Keratinocyte (primary cell): ENCODE measurements at regions not wholly inside any gene's neighbourhood (a gene's known extent, or its start where the extent isn't known, plus 50 kb on each side); places are given as distances from the start of the nearest gene placed in this dataset.

ENCODE experiments used
- DNase-seq: peaks from one replicate; pipeline ENCODE4 v3.0.0-alpha.2; 2011; ENCODE audit warnings: low read depth, missing footprints, low spot score
- FAIRE-seq: peaks from 2 replicates; lab custom pipeline; 2011; peaks lifted over from hg19 to GRCh38; lab: Jason Lieb, UNC
- H2AFZ ChIP-seq: 2 replicates; pipeline ENCODE4 v1.6.0; 2012; ENCODE audit warnings: low read length, control low read depth, inconsistent platforms; ENCODE audit not compliant: control insufficient read depth
- H3K27ac ChIP-seq: 2 replicates; pipeline ENCODE4 v1.5.1; 2011; ENCODE audit warnings: low read length; ENCODE audit not compliant: control insufficient read depth, insufficient read depth
- H3K27me3 ChIP-seq: 3 replicates; pipeline ENCODE4 v1.6.0; 2011; ENCODE audit warnings: low read length; ENCODE audit not compliant: control insufficient read depth, insufficient read depth; ENCODE audit errors: extremely low read depth
- H3K36me3 ChIP-seq, 2 experiments: 2 replicates in 1 of 2; 3 replicates in 1 of 2; pipeline ENCODE4 v1.5.1; 2011; ENCODE audit warnings: low read length in 2 of 2, mild to moderate bottlenecking in 1 of 2; ENCODE audit not compliant: control insufficient read depth in 2 of 2, insufficient read depth in 2 of 2; ENCODE audit errors: extremely low read depth in 1 of 2
- H3K4me1 ChIP-seq: 3 replicates; pipeline ENCODE4 v1.5.1; 2011; ENCODE audit warnings: low read length; ENCODE audit not compliant: control insufficient read depth, insufficient read depth; ENCODE audit errors: extremely low read depth
- H3K4me2 ChIP-seq: 3 replicates; pipeline ENCODE4 v1.6.0; 2011; ENCODE audit warnings: low read depth, low read length; ENCODE audit not compliant: control insufficient read depth, insufficient read depth; ENCODE audit errors: extremely low read depth
- H3K4me3 ChIP-seq, 3 experiments: fragments of 200-600 bp in 1 of 3; sonication (generic) in 1 of 3; 2 replicates in 2 of 3; 3 replicates in 1 of 3; pipeline ENCODE4 v1.5.1; 2011 to 2016; ENCODE audit warnings: low read length in 3 of 3, mild to moderate bottlenecking in 3 of 3, control low read depth in 2 of 3, inconsistent platforms in 1 of 3, low read depth in 1 of 3, mixed read lengths in 1 of 3, mixed run types in 1 of 3, moderate library complexity in 1 of 3; ENCODE audit not compliant: control insufficient read depth in 2 of 3, insufficient read depth in 2 of 3; ENCODE audit errors: extremely low read depth in 1 of 3
- H3K79me2 ChIP-seq: 2 replicates; pipeline ENCODE4 v1.6.0; 2012; ENCODE audit warnings: low read length; ENCODE audit not compliant: control insufficient read depth, insufficient read depth
- H3K9ac ChIP-seq: 3 replicates; pipeline ENCODE4 v1.6.0; 2011; ENCODE audit warnings: low read length; ENCODE audit not compliant: control insufficient read depth, insufficient read depth; ENCODE audit errors: extremely low read depth
- H3K9me1 ChIP-seq: 3 replicates; pipeline ENCODE4 v1.6.0; 2011; ENCODE audit warnings: low read length; ENCODE audit not compliant: control insufficient read depth, insufficient read depth; ENCODE audit errors: extremely low read depth
- H3K9me3 ChIP-seq: 2 replicates; pipeline ENCODE4 v1.5.1; 2012; ENCODE audit warnings: low read depth, low read length; ENCODE audit not compliant: control insufficient read depth
- H4K20me1 ChIP-seq: 3 replicates; pipeline ENCODE4 v1.6.0; 2011; ENCODE audit warnings: low read length; ENCODE audit not compliant: control insufficient read depth, insufficient read depth; ENCODE audit errors: extremely low read depth
- CTCF ChIP-seq, 3 experiments: IDR thresholded peaks in 1 of 3; conservative IDR thresholded peaks in 1 of 3; optimal IDR thresholded peaks in 1 of 3; 2 replicates in 2 of 3; 3 replicates in 1 of 3; pipeline versions ENCODE3 to v1.5.1; 2011; ENCODE audit warnings: low read length in 3 of 3, mild to moderate bottlenecking in 3 of 3, moderate library complexity in 2 of 3, control low read depth in 1 of 3, inconsistent platforms in 1 of 3; ENCODE audit not compliant: insufficient read depth in 2 of 3; ENCODE audit errors: extremely low read depth in 1 of 3
- EZH2 ChIP-seq: IDR thresholded peaks from one replicate; pipeline ENCODE4 v1.6.1; 2012; ENCODE audit warnings: inconsistent platforms, mild to moderate bottlenecking, low read length, moderate library complexity
- dilution Hi-C: fragments of 300-500 bp; cut with MboI; formaldehyde crosslinking; loops from one replicate; pipeline ENCODE4 v1.7.0; 2020; ENCODE audit warnings: low sequenced_read_pairs; ENCODE audit not compliant: extremely low pct_ligation_motif_present

GRCh38 chr1:222314839-222315238 lies 233.1 kb downstream of the HHIPL2 start:
- no peaks in the 10 kb centered on the region for H3K4me1 ChIP-seq
- H3K9me1 ChIP-seq = no peaks in the 10 kb centered on the region
- FAIRE-seq (no peak), DNase-seq (no peak)
- no peaks in the 10 kb centered on the region for H3K27me3 ChIP-seq
- H3K9me3 ChIP-seq = no peaks in the 10 kb centered on the region
- H4K20me1 ChIP-seq = no peaks in the 10 kb centered on the region
- H3K79me2 ChIP-seq = no peaks in the 10 kb centered on the region
- dilution Hi-C loops = no loop called here
- H3K27ac ChIP-seq = no peak overlapping the region
- H3K4me2 ChIP-seq = no peak overlapping the region
- H2AFZ ChIP-seq = no peak overlapping the region
- H3K9ac ChIP-seq = no peak overlapping the region
- TF ChIP-seq CTCF (optimal IDR thresholded peaks at IDR 0.05 in 1 of 3, IDR thresholded peaks at IDR 0.05 in 1 of 3, conservative IDR thresholded peaks at IDR 0.05 in 1 of 3; ENCODE audit: extremely low read depth in 1 of 3, insufficient read depth in 2 of 3, low read length in 3 of 3) (no peak), EZH2 (no peak)
- H3K4me3 ChIP-seq = no peak overlapping the region
- H3K36me3 ChIP-seq = no peaks in the 10 kb centered on the region

DNA sequence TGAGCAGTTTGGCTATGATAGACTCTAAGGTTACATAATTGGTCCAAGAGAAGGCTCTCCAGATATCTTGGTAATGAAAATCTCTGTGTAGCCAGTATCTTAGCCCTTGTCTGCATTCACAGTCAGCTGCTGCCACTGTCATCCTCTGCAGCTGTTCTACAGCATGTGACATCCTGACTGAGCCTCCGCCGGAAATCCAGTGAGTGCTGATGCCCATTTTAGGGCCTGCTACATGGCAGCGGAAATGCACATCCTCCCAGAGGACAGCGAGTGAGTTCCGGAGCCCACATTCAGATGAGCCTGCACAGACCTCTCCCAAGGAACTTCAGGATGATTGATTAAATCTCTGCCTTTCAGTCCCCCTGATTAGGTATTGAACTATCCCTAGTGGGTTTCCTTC lies 237.1 kb downstream of the HHIPL2 start:
- H4K20me1 ChIP-seq = no peaks in the 10 kb centered on the region
- FAIRE-seq (no peak), DNase-seq (no peak)
- H3K27ac ChIP-seq = no peak overlapping the region
- TF ChIP-seq EZH2 = no peak
- TF ChIP-seq CTCF (optimal IDR thresholded peaks at IDR 0.05 in 1 of 3, IDR thresholded peaks at IDR 0.05 in 1 of 3, conservative IDR thresholded peaks at IDR 0.05 in 1 of 3; ENCODE audit: extremely low read depth in 1 of 3, insufficient read depth in 2 of 3, low read length in 3 of 3) = no peak
- no peak overlapping the region for H3K9ac ChIP-seq
- H3K36me3 ChIP-seq = no peaks in the 10 kb centered on the region
- no peak overlapping the region for H3K4me2 ChIP-seq
- no peak overlapping the region for H2AFZ ChIP-seq
- H3K27me3 ChIP-seq = no peaks in the 10 kb centered on the region
- H3K4me3 ChIP-seq = no peak overlapping the region
- dilution Hi-C loops = no loop called here
- no peaks in the 10 kb centered on the region for H3K79me2 ChIP-seq
- no peaks in the 10 kb centered on the region for H3K4me1 ChIP-seq
- H3K9me1 ChIP-seq = no peaks in the 10 kb centered on the region
- H3K9me3 ChIP-seq = no peaks in the 10 kb centered on the region
